Upper lobe of left lung (tissue), 4 donors: ENCODE measurements at regions not wholly inside any gene's neighbourhood (a gene's known extent, or its start where the extent isn't known, plus 50 kb on each side); places are given as distances from the start of the nearest gene placed in this dataset.

Experiments
- CTCF ChIP-seq, 6 experiments: fragments of 450-650 bp in 4 of 6; fragments of 200-600 bp in 2 of 6; sonication (generic) in 2 of 6; IDR thresholded peaks; one replicate each; pipeline ENCODE4 v1.5.1; 2016 to 2019; ENCODE audit warnings: antibody characterized with exemption in 6 of 6
- EP300 ChIP-seq, 4 donors: sonication (generic); formaldehyde crosslinking; IDR thresholded peaks; one replicate each; pipeline ENCODE4 v1.5.1; 2017; ENCODE audit warnings: antibody characterized with exemption in 4 of 4, control low read depth in 2 of 4
- POLR2A ChIP-seq, 4 donors: fragments of 450-650 bp; IDR thresholded peaks; one replicate each; pipeline ENCODE4 v1.5.1; 2016 to 2017; ENCODE audit warnings: antibody characterized with exemption in 4 of 4, mild to moderate bottlenecking in 2 of 4
- POLR2AphosphoS5 ChIP-seq, 2 donors: sonication (generic); formaldehyde crosslinking; IDR thresholded peaks; one replicate each; pipeline ENCODE4 v1.5.1; 2017; ENCODE audit warnings: antibody characterized with exemption in 2 of 2

DNA sequence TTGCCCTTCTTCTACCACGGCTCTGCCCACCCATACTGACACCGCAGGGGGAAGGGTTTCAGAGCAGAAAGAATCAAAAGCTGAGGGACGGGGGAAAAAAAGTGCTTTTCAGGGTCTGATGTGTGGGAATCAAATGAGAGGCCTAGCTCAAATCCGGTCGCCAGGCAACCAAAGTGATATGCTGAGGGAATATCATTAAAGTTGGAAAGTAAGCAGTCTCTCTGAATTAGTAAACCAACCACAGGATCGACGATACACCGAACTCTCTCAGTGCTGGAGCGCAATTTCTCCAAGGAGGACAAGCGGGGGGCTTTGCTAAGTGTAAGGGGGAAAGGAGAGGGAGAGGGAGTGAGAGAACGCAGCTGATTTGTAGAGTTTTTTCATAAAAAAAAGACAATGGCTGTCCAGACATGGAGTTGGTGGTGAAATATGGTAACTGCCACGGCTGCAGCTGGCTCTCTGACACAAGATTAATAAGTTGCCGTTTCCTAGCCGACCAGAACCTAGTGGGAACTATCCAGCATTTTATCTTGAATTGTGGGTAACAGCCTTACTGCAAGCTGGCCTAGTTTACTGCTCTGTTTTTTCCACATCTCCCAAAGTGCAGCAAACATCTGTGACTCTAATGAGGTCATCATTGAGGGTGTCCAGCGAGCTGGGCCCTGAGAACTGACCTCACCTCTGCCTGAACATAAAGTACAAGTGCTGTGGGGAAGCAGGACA, 530.2 kb downstream of the SOX2 start:
- TF ChIP-seq CTCF (IDR thresholded peaks at IDR 0.05) (no peak), EP300 (IDR thresholded peaks at IDR 0.05) (no peak), POLR2A (IDR thresholded peaks at IDR 0.05) (no peak), POLR2AphosphoS5 (IDR thresholded peaks at IDR 0.05) (no peak)
